Mesodermal cell (in vitro differentiated cells): ENCODE measurements at regions not wholly inside any gene's neighbourhood (a gene's known extent, or its start where the extent isn't known, plus 50 kb on each side); places are given as distances from the start of the nearest gene placed in this dataset.
"Not testable (repeated sequence)": the region's sequence is repeated elsewhere in the genome, so short reads cannot be mapped to it uniquely, and the experiment has no call there.

ENCODE experiments used
- H3K27ac ChIP-seq: 2 replicates; pipeline ENCODE4 v1.7.0; 2013; ENCODE audit warnings: mild to moderate bottlenecking, low read depth, low read length, moderate library complexity; ENCODE audit not compliant: severe bottlenecking
- H3K36me3 ChIP-seq: 2 replicates; pipeline ENCODE4 v1.7.1; 2013; ENCODE audit warnings: mild to moderate bottlenecking, low read length, moderate library complexity; ENCODE audit not compliant: control insufficient read depth, insufficient read depth
- H3K4me1 ChIP-seq: one replicate; pipeline ENCODE4 v1.7.1; 2013; ENCODE audit warnings: mild to moderate bottlenecking, low read length; ENCODE audit not compliant: insufficient read depth, control insufficient read depth, poor library complexity, severe bottlenecking
- H3K4me3 ChIP-seq: 2 replicates; pipeline ENCODE4 v1.7.0; 2013; ENCODE audit warnings: low read length, control low read depth, mild to moderate bottlenecking; ENCODE audit not compliant: insufficient read depth, poor library complexity, severe bottlenecking; ENCODE audit errors: extremely low read depth
- H3K9me3 ChIP-seq: 2 replicates; pipeline ENCODE4 v1.7.1; 2013; ENCODE audit warnings: mild to moderate bottlenecking, low read length, moderate library complexity; ENCODE audit not compliant: control insufficient read depth
- WGBS, 2 experiments: methylation state at CpG; one replicate each; pipeline ENCODE4 v1.1.5; 2013; ENCODE audit warnings: missing lambda C conversion rate in 2 of 2; ENCODE audit not compliant: insufficient coverage in 2 of 2; 5-methylcytosine and 5-hydroxymethylcytosine counted together

DNA sequence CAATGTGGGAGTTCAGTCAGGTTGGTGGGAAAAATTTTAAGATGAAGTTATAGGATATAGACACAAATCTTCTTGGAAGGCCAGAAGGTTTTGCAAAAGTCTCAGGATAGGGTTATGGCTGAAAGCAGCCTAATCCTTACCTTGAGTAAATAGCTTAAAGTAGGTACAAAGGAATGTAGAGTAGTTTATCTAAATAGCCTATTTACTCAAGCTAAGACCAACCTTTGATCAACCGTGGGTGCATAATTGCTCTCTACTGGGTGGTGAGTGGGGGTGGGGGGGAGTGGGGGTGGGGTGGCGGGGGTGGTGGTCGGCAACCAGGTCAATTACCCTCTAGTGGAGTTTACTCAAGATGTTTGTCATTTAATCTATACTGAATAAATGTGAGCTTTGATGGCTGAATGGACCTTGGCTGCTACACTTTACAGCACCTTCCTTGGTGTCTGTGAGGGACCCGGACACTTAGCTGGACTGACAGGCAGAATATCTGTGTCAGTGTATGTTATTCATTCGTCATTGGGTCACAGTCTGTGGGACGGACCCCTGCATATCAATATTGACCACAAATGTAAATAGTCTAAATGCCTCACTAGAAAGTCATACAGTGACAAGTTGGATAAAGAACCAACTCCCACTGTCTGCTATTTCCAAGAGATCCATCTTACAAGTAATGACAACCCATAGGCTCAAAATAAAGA, 545.7 kb upstream of the PABPC4L start:
- Histone ChIP-seq H3K27ac (no peak overlapping the region), H3K4me1 (peaks cover 5% of the 10 kb centered on the region), H3K36me3 (no peaks in the 10 kb centered on the region), H3K9me3 (no peaks in the 10 kb centered on the region), H3K4me3 (no peak overlapping the region)
- WGBS, 2 experiments = no CpG with 5 or more reads among the region's 6 CpGs

DNA sequence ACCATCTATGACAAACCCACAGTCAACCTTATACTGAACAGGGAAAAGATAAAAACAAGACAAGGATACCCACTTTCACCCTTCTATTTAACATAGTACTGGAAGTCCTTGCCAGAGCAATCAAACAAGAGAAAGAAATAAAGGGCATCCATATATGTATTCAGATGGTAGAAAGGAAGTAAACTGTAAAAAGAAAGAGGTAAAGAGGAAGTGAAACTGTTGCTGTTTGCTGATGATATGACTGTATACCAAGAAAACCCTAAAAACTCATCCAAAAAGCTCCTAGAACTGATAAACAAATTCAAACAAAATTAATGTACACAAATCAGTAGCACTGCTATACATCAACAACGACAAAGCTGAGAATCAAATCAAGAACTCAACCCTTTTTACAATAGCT, 538.7 kb upstream of the PABPC4L start:
- H3K4me1 ChIP-seq = no peaks in the 10 kb centered on the region
- no peaks in the 10 kb centered on the region for H3K36me3 ChIP-seq
- no CpG with 5 or more reads among the region's 1 CpG for WGBS, 2 experiments

DNA sequence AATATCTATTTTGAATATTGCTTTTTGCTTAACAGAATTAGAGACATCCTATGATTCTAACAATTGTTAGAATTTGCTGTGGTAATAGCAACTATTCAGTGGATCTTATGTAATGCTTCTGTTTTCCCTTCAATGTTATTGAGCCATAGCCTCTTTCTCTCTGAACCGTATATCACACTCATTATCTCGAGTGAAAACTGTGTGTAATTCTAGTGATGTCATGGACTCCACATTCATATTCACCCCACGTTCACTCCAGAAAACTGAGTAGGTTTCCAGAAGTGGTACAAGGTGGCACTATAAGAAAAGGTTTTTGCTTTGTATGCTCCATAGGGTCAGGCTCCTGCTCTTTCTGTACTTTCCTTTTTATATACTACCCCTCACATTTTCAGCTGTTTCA, 534.3 kb upstream of the PABPC4L start:
- WGBS, 2 experiments = no CpG with 5 or more reads among the region's 3 CpGs
- H3K36me3 ChIP-seq = no peaks in the 10 kb centered on the region
- no peaks in the 10 kb centered on the region for H3K9me3 ChIP-seq
- no peaks in the 10 kb centered on the region for H3K4me1 ChIP-seq
- H3K27ac ChIP-seq = no peak overlapping the region
- no peak overlapping the region for H3K4me3 ChIP-seq

More for the DNA sequence above, 538.7 kb upstream of the PABPC4L start:
- Histone ChIP-seq H3K9me3 (no peaks in the 10 kb centered on the region), H3K27ac (no peak overlapping the region), H3K4me3 (no peak overlapping the region)

DNA sequence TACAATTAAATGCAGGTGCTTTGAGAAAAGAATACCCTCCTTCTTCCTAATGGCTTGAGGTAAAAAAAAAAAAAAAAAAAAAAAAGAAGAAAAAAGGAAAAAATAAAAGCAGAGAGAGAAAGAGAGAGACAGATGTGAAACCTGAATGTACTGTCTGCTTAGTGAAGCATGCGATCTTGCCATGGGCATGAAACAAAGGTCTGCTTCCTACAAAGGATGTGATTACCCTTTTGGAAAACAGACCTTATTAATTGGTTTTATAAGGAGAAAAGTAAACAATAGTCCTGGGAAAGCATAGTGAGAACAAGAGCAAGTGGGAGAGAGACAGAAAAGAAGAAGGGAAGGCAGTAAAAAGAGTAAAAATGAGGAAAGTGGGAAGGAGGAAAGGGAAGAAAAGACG, 526.1 kb upstream of the PABPC4L start:
- H3K9me3 ChIP-seq = no peaks in the 10 kb centered on the region
- H3K36me3 ChIP-seq = no peaks in the 10 kb centered on the region
- H3K4me1 ChIP-seq = no peaks in the 10 kb centered on the region
- no peak overlapping the region for H3K27ac ChIP-seq
- 82 to 88% methylated on average over 1 of the region's 2 CpGs for WGBS, 2 experiments
- H3K4me3 ChIP-seq = no peak overlapping the region

DNA sequence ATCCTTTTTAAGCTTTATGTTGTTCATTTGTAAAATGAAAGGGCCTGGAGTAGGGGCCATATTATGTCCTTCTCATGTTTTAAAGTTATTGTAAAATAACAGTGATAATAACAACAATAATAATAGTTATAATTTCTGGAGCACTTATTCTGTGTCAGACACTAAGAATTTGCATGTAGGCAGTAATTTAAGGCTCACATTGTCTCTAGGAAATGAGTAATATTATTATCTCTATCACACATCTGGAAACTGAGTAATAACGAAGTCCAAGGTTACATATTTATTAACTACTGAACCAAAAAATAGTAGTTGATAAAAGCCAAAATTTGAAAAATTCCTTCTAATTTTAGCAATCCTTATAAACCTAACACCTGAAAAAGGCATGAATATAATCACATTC, 520.7 kb upstream of the PABPC4L start:
- no peaks in the 10 kb centered on the region for H3K9me3 ChIP-seq
- H3K36me3 ChIP-seq = no peaks in the 10 kb centered on the region
- no CpG with 5 or more reads among the region's 1 CpG for WGBS, 2 experiments
- no peak overlapping the region for H3K4me3 ChIP-seq
- no peaks in the 10 kb centered on the region for H3K4me1 ChIP-seq
- no peak overlapping the region for H3K27ac ChIP-seq

DNA sequence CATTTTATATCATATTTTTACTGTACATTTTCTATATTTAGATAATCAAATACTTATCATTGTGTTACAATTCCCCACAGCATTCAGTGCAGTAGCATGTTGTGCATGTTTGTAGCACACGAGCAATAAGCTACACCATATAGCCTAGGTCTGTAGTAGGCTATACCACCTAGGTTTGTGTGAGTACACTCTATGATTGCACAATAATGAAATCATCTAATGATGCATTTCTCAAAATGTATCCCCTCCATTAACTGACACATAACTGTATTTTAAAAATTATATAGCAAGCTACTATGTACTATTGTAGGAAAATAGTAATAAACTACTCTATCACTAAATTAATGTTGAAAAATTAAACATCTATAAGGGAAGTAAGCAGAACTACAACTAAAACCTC, 518.4 kb upstream of the PABPC4L start:
- no CpG with 5 or more reads among the region's 1 CpG for WGBS, 2 experiments
- Histone ChIP-seq H3K36me3 (no peaks in the 10 kb centered on the region), H3K4me1 (no peaks in the 10 kb centered on the region), H3K9me3 (no peaks in the 10 kb centered on the region), H3K4me3 (no peak overlapping the region), H3K27ac (no peak overlapping the region)

DNA sequence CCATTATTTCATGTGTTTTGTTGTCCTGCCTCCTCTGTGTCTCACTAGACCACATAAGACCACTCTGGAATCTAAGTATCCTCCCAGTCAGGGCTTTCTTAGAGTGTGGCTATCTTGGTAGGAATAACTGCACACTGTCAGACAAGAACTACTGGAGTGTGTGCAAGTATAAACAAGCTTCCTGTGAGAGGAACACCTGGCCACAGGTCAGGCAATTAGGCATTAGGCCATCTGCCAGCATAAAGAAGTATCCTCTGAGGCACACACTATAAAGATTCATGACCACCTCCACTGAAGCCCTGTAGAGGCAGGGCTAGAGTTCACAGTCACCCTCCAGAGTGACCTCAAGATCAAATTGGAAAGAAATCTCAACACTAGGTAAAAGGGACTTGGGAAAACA, 507.0 kb upstream of the PABPC4L start:
- no peak overlapping the region for H3K4me3 ChIP-seq
- no peaks in the 10 kb centered on the region for H3K9me3 ChIP-seq
- no peak overlapping the region for H3K27ac ChIP-seq
- no peaks in the 10 kb centered on the region for H3K36me3 ChIP-seq
- no peaks in the 10 kb centered on the region for H3K4me1 ChIP-seq

DNA sequence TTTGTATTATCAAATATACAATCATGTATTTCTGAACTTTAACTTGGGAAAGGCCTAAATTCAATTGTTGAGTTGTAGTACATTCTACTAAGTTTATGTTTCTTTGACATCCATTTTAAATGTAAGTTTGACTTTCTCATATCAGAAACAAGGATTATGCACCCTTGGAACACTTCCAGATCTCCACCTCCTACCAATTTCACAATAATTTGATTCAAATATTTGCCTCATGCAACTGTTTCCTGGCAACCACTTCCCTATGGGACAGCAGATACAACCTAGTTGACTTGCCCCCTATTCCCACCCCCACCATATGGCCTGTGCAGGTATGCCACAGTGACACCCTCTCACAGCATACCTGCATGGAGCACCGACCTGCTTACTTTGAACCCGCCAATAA, 506.4 kb upstream of the PABPC4L start:
- 88% methylated on average over 2 of the region's 2 CpGs; no CpG with 5 or more reads in 1 of the 2 experiments for WGBS, 2 experiments
- Histone ChIP-seq H3K9me3 (no peaks in the 10 kb centered on the region), H3K4me3 (no peak overlapping the region), H3K27ac (no peak overlapping the region), H3K4me1 (no peaks in the 10 kb centered on the region), H3K36me3 (no peaks in the 10 kb centered on the region)

DNA sequence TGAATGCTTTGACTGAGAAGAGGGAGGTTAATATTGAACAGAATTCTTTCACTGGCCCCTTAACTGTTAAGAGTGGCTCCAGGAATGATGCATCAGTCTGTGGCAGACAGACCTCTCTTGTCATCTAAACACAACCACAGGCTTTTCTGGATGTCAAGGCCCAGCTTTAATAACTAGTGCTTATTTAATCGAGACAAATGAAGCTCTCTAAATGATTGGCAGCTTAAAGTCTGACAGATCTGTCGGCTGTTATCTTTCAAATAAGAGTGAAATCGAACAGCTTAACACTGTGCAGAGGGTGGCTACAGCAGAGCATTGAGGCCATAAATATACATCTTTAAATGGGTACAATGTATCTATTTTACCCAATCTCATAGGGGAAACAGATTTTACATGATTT, 500.8 kb upstream of the PABPC4L start:
- Histone ChIP-seq H3K4me3 (no peak overlapping the region), H3K36me3 (no peaks in the 10 kb centered on the region), H3K9me3 (no peaks in the 10 kb centered on the region), H3K4me1 (no peaks in the 10 kb centered on the region), H3K27ac (no peak overlapping the region)
- WGBS, 2 experiments = 87 to 90% methylated on average over 2 to 3 of the region's 3 CpGs

DNA sequence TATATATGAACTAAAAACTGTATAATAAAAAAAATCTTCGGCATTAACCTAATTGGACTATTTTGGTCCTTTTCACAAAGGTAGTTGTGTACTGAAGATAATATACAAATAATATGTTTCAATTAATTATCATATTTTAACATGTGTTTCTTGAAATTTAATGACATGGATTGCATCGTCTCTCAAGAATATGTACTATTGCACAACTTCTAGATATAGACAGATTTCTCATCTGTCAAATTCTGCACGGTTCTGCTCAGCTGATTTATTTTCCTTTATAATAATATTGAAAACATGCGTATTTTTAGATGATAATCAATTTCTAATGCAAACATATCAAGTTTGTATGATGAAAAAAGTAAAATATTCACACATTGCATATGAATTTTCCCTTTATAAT, 498.7 kb upstream of the PABPC4L start:
- no peaks in the 10 kb centered on the region for H3K36me3 ChIP-seq
- H3K9me3 ChIP-seq = no peaks in the 10 kb centered on the region
- H3K4me3 ChIP-seq = no peak overlapping the region
- H3K27ac ChIP-seq = no peak overlapping the region
- no CpG with 5 or more reads among the region's 4 CpGs for WGBS, 2 experiments
- H3K4me1 ChIP-seq = no peaks in the 10 kb centered on the region

DNA sequence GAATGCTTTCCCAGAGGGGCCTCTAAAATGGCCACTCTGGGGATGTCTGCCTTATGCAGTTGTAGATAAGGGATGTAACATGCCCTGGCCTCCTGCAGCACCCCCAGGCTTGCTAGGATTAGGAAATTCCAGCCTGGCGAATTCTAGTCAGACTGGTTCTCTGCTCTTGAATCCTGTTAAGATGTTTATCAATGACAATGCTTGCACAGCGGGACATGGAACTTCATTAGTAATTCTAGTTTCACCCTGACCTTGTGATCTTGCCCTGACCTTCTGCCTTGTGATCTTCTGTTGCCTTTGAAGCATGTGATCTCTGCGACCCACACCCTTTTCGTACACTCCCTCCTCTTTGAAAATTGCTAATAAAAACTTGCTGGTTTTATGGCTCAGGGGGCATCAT, 497.2 kb upstream of the PABPC4L start:
- H3K4me3 ChIP-seq, H3K36me3 ChIP-seq, H3K4me1 ChIP-seq, H3K27ac ChIP-seq, H3K9me3 ChIP-seq: not testable (repeated sequence)
- WGBS, 2 experiments = 89 to 90% methylated on average over 1 to 4 of the region's 4 CpGs
